Kidney (tissue), 13 donors: ENCODE measurements at regions not wholly inside any gene's neighbourhood (a gene's known extent, or its start where the extent isn't known, plus 50 kb on each side); places are given as distances from the start of the nearest gene placed in this dataset.

ENCODE experiments used
- DNase-seq, 5 donors: peaks; one replicate each; pipeline ENCODE4 v3.0.0-alpha.2; 2013 to 2020
- FAIRE-seq: peaks from 2 replicates; lab custom pipeline; 2012; peaks lifted over from hg19 to GRCh38; lab: Jason Lieb, UNC
- H3K27ac ChIP-seq, 2 donors: one replicate each; pipeline ENCODE4 v1.7.0; 2013; ENCODE audit warnings: low read depth in 2 of 2, low read length in 2 of 2, inconsistent platforms in 1 of 2
- H3K27me3 ChIP-seq: one replicate; pipeline ENCODE4 v1.7.1; 2013; ENCODE audit warnings: low read length, inconsistent platforms; ENCODE audit not compliant: control insufficient read depth, insufficient read depth
- H3K36me3 ChIP-seq, 3 donors: one replicate each; pipeline versions ENCODE4 v1.7.0 to v1.7.1; 2013; ENCODE audit warnings: low read length in 3 of 3, control low read depth in 1 of 3, inconsistent platforms in 1 of 3; ENCODE audit not compliant: insufficient read depth in 3 of 3, control insufficient read depth in 2 of 3
- H3K4me1 ChIP-seq, 3 donors: one replicate each; pipeline versions ENCODE4 v1.7.0 to v1.7.1; 2013; ENCODE audit warnings: low read length in 3 of 3, inconsistent platforms in 1 of 3, low read depth in 1 of 3; ENCODE audit not compliant: control insufficient read depth in 2 of 3, insufficient read depth in 2 of 3
- H3K4me3 ChIP-seq, 3 donors: one replicate each; pipeline versions ENCODE4 v1.7.0 to v1.8.1; 2013; ENCODE audit warnings: low read length in 3 of 3, control low read depth in 1 of 3, inconsistent platforms in 1 of 3
- H3K9ac ChIP-seq, 3 donors: one replicate each; pipeline versions ENCODE4 v1.7.0 to v1.7.1; 2013; ENCODE audit warnings: low read length in 3 of 3, control low read depth in 1 of 3, inconsistent platforms in 1 of 3
- H3K9me3 ChIP-seq, 3 donors: one replicate each; pipeline versions ENCODE4 v1.7.0 to v1.7.1; 2013; ENCODE audit warnings: low read length in 3 of 3, control low read depth in 1 of 3, inconsistent platforms in 1 of 3; ENCODE audit not compliant: control insufficient read depth in 2 of 3, insufficient read depth in 1 of 3
- CTCF ChIP-seq: IDR thresholded peaks from 3 replicates; pipeline ENCODE4 v1.5.1; 2012; ENCODE audit warnings: mild to moderate bottlenecking, moderate library complexity, borderline replicate concordance; ENCODE audit not compliant: insufficient read depth; ENCODE audit errors: extremely low read depth
- intact Hi-C: fragments of 100-400 bp; cut with DNase I; formaldehyde crosslinking; loops from one replicate; pipeline ENCODE4 v1.11.1; 2022
- donor health status: control.
- donor health status: control.
- donor health status: control.
- donor health status: control.
- donor health status: control.
- donor health status: DM: yes; HTN: yes; CAD: no.
- donor health status: Normal renal cell carcinoma (clear cell type).

- Histone ChIP-seq H3K9ac (no peak overlapping the region), H3K4me1 (peaks cover 0 to 8% (median 2%) of the 10 kb centered on the region in 3 donors), H3K27me3 (no peaks in the 10 kb centered on the region), H3K9me3 (no peaks in the 10 kb centered on the region), H3K36me3 (no peaks in the 10 kb centered on the region), H3K27ac (no peak overlapping the region), H3K4me3 (no peak overlapping the region)
- TF ChIP-seq CTCF = no peak
- no peak for DNase-seq
- intact Hi-C loops = no loop called here
- FAIRE-seq = no peak
These were observed 51.6 kb upstream of the FHL2 start for GRCh38 chr2:105450471-105450870.

- H3K36me3 ChIP-seq = no peaks in the 10 kb centered on the region
- no peak overlapping the region for H3K4me3 ChIP-seq
- DNase-seq = no peak
- no peaks in the 10 kb centered on the region for H3K4me1 ChIP-seq
- H3K27me3 ChIP-seq = no peaks in the 10 kb centered on the region
- TF ChIP-seq CTCF = no peak
- intact Hi-C loops = no loop called here
- no peak overlapping the region for H3K27ac ChIP-seq
- H3K9ac ChIP-seq = no peak overlapping the region
- H3K9me3 ChIP-seq = no peaks in the 10 kb centered on the region
- no peak for FAIRE-seq
These were observed 50.2 kb upstream of the FHL2 start for GRCh38 chr2:105449076-105449475.
